NCI-H1105 treated with DMSO at 0.1 percent for 48 hours (cell line): ENCODE measurements at regions not wholly inside any gene's neighbourhood (a gene's known extent, or its start where the extent isn't known, plus 50 kb on each side); places are given as distances from the start of the nearest gene placed in this dataset.
"Not testable (repeated sequence)": the region's sequence is repeated elsewhere in the genome, so short reads cannot be mapped to it uniquely, and the experiment has no call there.

ENCODE experiments used
- DNase-seq: peaks from one replicate; lab custom pipeline; 2025; lab: John Stamatoyannopoulos, UW

DNA sequence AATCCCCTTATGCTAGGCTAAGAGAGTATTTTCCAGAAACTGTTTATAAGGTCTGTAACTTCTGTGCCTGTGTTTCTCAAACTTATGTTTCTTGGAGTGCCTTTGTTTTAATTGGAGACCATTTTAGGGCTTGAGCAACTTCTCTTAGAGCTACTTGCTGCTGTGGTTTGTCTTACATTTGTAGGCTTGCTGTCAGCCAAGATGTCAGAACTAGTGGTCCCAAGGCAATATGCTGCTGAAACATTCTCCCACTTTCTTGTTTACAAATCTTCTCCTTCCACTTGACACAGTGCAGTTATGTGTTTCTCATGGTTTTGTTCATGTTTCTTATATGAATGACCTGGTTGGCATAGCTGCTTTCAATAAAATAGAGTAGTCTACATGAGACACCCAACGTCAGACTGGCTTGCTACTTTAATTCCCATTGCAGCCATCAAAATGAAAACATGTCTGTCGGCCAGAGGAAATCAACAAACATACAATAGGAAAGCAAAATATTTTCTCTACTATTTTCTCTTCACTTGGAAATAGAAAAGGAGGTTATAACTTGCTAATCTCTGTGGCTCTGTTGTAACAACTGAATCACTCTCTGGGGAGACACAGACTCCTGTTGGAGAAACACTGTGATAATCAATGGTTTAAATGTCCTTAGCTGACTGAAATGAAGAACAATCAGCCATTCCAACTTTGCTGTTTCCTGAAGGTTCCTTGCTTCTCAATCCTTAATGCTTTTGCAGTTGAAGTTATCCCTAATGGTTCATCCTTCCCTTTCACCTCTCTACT is 426.4 kb downstream of the PDGFC start:
- DNase-seq: no peak

DNA sequence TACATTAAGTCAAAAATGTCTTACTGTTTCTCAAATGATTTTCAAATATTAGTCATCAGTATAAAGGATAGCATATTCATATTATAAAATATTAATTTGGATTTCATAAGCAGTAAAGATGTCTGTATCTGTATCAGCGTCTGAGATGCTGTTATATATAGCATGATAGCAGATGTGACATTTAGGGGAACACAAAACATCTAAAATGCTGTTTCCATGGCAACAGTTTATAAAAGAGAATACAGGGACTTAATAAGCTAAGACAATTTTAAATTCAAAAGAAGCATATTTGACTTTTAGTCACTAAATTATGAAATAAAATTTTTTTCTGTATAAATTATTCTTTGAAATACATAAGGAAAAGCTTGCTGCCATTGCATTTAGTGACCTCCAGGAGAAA is 432.2 kb downstream of the PDGFC start:
- DNase-seq: no peak

DNA sequence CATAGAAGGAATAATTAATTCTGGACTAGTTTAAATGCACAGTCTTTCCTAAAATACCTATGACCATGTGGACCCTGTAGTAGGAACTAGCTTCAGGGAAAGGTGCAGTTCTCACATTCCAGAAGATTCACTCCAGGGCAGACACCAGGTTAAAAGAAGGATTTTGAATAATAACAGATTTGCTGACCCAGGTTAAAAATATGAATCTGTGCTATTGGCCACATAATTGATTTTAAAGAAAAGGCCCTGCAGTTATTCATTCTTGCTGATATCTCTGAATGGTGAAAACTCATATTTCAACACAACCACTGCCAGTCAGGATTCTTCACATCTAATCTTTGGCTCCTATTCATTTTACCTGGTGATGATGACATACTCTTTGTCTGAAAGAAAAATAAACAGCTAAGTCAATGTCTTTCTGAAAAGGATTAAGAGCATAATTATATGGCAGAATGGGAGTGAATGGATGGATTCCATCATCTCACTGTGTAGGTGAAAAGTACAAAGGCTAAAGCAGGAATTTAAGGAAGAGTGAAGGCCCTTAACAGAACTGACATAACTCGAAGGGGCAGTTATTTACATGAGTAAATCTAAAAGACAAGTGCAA is 432.8 kb downstream of the PDGFC start:
- DNase-seq: no peak

DNA sequence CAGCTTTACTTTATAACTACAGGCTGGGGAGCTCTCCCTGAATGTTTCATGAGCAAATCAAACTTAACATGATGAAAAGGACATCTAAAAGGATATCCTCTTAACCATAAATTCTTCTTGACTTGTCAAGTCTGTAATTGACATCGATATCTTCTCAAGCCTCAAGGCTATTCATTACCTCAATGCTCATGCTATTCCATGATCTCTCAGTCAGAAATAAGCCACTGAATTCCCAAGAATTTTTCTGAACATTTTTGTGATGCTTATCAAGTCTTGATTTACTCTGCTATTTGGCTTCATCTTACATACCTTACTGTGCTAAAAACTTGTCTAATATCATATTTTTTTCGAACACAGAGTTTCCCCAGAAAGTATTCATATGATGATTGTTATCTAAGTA is 433.4 kb downstream of the PDGFC start:
- no peak for DNase-seq

DNA sequence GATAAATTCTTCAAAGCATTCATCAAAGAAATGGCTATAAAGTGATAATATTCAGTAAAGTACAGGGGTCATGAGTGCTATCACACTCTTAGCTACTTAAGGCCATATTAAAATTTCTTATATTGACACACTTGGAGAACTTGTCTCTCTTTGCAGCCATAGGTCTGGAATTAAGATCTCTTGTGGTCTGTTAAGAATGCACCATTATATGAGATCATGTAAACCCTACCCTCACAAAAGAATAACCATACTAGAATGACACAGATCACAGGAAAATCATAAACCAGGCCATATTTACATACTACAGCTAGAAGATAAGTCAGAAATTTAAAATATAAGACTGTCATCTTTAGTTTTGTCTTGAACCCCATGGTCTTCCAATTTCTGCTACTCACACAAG is 434.3 kb downstream of the PDGFC start:
- DNase-seq: no peak

DNA sequence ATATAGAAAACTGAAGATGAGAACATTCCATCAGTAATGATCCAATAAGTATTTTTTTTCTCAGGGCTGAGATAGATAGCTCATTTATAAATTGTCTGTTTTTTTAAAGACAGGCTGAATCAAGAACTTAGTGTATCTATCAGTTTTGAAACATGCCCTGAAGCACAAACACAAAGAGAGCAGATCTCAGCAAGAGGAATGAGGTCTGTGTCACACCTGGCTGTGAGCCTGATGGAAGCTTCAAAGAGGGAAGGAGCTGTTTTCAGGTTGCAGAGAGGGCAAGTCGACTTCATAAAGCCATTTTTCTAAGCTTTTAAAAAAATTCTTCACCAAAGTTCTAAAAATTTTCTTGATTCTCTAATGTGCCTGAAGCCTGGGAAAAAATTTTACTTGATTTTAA is 434.9 kb downstream of the PDGFC start:
- DNase-seq: no peak

DNA sequence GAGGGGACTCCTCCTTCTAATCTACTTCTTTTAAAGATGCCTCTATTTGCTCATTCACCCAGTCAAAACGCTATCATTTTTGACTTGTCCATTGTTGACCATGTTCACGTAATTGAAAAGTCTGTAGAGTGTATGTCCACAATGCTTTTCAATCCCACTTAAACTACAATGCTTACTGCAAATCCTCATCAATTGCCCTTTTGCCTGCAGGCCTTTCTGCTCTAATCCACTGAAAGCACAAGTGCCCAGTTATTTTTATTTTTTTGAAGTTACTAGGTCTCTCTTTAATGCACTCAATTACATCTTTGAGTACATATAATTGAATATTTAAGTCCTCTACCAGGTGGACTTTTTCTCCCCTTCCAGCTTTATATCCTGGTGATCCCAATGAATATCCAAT is 437.4 kb downstream of the PDGFC start:
- DNase-seq: no peak

DNA sequence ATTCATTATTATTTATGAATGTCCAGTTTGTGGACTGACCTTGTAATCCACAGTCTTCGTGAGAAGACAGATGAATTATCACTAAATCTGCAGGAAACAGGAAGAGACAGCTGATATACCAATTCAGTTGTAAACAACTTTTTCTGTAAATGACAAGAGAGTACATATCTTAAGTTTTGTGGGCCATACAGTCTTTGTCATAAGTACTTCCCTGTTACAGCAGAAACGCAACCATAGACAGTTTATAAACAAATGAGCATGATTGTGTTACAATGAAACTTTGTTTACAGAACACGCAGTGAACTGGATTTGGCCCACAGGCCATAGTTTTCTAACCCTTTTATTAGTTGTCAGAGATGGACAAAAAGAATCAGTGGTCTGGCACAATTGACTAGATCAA is 443.4 kb downstream of the PDGFC start:
- no peak for DNase-seq

DNA sequence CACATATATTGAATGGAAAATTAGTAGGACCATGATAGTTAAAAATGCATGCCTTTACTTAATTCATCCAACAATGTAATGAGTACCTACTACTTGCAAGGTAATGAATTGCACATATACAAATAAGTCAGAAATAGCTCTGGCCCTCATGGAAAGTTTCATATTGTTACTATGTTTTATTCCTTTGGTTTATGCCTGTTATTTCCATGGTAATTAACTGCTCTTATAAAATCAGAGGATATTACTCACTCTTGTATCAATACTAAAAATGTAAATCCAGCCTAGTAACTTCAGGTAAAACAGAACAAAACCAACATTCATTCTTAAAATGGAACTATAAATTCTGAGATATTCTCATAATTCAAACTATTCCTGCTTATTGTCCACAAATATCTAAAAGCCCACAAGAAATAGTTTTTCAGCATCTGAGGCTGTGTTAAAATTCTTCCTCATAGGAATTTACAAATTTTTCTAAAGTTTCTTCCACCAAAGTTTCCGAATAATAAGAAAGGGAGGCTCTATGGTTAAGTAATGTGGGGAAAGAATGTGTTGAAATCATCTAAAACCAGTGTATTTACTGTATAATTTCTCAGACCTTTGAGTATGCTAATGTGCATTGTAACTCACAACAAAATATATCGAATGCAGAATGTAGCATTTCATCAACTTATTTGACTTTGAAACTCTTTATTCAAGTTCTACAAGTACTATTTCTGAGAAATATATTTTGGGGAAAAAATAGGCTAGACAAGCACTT is 444.2 kb downstream of the PDGFC start:
- no peak for DNase-seq

DNA sequence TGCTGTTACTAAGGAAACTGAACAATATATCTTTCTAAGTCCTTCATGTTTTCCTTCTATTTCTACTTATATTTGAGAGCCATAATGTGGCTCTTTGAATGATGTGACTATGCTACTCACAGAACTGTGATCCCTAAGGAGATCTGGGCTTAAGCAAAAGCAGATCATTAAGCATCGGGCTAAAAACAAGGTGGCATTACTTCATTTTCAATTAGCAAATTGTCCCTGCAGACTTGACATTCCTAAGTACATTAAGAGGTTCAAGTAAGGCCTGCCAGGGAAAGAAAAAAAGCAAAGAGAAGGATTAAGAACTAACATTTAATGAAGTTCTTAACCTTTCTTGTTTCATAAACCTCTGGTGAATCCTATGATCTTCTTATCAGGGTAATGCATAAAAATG is 447.6 kb downstream of the PDGFC start:
- no peak for DNase-seq

DNA sequence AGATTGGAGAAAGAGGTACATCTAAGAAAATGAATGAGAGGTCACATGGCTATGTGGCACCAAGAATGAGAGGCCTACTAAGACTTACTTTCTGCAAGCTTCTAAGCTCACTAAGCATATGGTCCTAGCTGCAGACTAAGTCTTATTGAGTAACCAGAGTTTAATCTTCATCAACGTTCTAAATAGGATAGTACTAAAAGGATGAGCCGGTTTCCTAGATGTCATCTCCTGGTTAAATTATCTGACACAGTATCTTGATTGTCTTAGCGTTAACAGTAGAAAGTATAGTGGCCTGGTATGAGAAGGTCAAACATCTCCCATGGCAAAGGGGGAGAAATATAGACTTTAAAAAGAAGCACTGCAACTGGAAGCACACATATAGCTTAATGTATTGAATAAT is 448.1 kb downstream of the PDGFC start:
- DNase-seq: no peak

DNA sequence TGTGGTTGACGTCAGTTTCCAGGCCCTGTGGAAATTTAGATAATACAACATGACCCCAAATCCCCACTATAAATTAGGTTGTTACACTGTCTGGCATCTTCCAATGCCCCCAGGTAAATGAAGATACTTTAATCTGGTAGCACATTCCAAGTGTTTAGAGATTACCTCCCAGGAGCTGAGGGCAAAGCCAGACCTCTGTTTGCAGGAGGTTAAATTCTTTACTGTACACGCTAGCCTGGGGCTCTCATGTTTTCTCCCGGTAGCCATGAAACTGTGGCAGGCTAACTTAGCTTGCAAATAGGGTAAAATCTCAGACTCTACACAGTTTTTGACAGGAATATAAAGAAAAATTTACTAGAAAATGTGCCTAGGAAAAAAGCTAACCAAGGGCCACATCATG is 450.0 kb downstream of the PDGFC start:
- DNase-seq: no peak

DNA sequence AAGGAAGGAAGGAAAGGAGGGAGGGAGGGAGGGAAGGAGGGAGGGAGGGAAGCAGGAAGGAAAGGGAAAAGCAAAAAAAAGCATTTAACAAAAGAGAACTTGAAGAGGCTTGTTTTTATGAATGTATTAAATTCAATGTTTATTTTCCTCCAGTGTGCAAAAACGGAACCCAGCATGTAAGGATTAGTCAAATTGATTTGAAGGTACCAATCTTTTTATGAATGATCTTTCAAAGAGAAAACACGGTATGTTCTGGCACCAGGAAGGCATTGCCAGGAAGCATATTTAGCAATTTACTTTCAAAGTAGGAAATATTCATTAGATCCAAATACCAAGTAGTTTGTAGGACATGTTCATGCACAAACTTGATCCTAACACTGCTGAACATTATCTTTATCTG is 453.6 kb downstream of the PDGFC start:
- no peak for DNase-seq

DNA sequence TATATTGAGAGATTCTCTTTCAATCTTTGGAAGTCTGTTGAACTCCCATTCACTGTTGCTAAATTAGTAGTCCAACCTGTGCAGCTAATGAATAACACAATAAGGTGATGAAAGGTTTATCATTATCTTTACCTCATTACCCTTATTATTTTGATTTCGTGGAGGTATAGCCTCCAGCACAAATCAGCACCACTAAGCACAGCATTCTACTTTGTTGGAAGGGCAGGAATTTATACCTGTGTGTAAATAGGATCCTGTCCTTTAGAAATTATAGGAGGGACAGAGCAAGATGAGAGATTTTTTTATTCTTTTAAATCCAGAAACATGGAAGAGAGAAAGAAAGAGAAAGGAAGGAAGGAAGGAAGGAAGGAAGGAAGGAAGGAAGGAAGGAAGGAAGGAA is 454.1 kb downstream of the PDGFC start:
- no peak for DNase-seq

DNA sequence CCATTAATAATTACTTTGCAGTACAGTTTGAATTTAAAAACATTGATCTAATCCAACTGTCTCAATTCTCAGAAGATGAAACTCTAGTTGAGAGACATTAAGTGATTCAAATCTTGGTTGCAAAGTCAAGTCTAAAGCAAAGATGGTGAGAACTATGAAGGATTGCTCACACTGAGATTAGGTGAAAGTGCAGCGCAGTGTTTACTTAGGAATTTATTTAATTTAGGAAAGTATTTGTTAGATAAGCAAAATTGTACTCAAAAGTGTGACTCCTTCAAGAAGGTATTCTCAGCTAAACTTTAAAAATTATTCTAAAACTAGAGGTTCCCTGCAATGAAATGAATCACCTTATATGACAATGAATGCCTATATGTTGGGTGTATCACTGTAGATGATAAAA is 454.9 kb downstream of the PDGFC start:
- no peak for DNase-seq

DNA sequence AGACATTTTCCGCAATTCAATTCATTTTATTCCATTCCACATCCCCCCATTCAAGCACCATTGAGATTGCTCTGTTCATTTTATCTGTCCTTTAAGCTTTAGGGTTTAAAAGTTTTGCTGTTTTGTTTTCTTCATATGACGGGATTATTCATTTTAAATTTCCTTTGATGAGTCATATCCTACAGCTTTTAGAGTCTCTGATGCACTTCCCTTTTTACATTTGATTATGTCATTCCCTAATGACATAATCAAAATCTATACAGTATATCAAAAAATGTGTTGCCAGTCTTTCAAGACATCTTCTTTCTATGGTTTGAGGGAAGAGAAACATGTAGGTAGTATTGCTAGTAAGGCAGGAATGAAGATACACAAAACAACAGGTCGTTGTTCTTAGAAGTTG is 456.3 kb downstream of the PDGFC start:
- no peak for DNase-seq

DNA sequence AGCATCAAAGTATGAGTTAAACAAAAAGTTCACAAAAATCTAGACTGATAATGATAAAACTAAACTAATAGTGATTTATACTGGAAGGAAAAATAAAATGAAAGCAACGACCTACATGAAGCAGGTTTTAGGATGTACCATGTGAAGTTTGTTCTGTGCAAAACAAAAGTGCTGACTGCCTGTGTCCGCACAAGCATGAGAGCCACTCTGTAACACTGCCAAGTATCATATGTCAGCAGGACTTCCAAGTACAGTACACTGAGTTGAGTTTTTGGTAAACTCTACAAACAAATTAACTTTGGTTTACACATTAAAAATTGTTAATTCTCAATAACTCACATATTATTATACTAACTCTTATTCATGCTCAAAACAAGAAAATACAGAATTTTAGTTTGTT is 459.0 kb downstream of the PDGFC start:
- no peak for DNase-seq

DNA sequence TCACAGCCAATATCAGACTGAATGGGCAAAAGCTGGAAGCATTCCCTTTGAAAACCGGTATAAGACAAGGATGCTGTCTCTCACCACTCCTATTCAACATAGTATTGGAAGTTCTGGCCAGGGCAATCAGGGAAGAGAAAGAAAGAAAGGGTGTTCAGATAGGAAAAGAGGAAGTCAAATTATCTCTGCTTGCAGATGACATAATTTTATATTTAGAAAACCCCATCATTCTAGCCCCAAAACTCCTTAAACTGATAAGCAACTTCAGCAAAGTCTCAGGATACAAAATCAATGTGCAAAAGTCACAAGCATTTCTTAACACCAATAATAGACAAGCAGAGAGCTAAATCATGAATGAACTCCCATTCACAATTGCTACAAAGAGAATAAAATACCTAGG is 461.7 kb downstream of the PDGFC start:
- DNase-seq: not testable (repeated sequence)

DNA sequence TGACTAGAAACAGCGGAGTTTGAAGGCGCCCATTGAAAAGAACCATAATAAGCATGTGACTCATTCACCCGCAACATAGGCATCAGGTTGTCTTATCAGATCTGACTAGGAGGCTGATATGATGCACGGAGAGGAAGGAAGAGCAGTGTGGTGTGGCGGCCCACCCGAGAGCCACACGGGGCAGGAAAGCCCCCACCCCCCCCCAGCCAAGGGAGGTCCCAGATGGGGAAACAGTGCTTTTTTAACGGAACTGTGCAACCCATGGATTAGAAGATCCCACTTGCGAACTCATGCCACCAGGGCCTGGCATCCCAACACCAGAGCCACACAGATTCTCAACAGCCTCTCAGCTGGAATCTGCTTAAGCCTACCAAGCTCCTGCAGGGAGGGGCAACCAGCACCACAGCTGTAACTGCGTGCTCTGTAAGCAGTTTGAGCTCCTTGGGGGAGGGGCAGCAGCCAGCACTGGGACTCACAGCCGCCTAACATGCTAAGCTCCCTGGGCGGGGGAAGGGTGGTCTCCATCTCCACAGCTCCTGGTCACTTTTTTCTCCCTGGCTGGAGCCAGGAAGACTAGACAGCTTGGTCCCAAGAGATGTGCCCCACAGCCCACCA is 466.2 kb downstream of the PDGFC start:
- DNase-seq: no peak

DNA sequence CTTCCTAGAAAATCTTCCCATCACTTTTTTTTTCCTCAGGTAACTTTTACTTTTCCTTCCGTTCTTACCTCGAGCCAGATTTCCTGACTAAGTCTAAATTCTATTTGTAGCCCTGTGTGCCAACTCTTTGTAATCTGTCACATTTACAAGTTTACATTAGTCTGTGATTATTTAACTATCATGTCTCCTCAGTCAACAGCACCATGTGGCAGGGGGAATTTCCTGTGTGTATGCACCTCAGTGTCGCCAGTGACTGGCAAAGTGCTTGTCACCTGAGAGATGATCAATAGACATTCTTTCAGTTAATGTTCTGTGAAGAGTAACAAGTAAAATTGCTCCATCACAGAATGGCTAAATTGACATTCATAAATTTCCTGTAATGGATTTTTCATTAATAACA is 468.5 kb downstream of the PDGFC start:
- DNase-seq: no peak

DNA sequence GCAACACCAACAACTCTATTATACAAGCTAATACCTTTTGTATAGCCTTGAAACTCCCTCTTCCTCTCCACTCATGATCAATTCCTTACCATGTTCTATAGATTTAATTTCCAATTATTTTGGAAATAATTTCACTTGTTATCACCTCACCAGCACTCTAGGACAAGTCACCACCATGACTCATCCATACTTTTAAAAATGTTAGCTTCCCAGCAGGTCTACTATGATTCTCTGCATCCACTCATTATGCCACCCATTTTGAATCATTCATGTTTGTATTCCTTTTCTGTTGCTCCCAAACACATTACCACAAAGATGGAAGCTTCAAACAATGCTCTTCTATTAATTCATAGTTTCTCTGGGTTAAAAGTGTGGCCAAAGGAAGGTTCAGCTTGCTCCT is 469.6 kb downstream of the PDGFC start:
- no peak for DNase-seq

DNA sequence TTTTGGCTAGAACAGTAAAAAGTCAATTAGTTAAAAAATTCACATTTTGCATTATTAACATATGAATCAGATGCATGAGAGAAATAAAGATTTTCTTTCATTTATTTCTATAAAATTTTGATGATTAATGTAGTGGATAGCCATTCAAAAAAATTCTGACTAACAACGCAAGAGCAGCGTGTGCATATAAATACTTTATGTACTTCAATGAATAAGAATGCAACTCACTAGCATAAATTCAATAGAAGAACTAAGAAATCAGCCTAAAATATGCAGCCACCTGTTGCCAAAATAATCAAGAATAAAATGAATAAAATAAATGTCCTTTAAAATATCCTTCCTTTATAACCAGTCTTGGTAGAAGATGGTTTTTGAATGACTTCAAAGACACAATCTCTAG is 471.9 kb downstream of the PDGFC start:
- no peak for DNase-seq

DNA sequence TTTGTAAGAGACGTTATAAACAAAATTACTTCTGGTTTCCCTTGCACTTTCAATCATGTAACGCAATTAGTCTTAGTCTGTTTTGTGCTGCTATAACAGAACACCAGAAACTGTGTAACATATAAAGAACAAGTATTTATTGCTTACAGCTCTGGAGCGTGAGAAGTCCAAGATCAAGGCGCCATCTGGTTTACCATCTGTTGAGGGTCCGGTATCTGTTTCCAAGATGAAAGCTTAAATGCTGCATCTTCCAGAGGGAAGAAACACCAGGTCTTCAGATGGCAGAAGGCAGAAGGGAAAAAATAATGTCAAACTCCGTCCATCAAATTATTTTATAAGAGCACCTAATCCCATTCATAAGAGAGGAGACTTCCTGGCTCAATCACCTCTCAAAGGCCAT is 474.1 kb downstream of the PDGFC start:
- DNase-seq: no peak
